ENCODE measurements at regions not wholly inside any gene's neighbourhood (a gene's known extent, or its start where the extent isn't known, plus 50 kb on each side); places are given as distances from the start of the nearest gene placed in this dataset.

DNA sequence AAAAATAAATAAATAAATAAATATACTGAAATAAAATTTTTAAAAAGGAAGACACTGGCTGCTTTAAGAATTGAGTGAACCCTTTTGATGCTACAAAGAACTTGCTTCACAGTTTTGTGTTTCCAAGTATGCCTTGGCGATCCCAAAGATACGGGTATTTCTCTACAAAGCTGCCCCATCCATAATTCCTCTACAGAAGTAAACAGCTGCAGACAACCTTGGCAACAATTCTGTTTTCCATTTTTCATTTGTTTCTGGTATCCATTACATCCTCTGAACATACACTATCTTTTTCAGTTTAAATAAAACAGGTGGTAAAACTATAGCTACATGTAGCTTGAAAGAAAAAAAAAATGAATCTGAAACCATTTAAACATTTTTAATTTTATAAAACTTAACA lies 552.8 kb upstream of the KLHL29 start:
- Histone ChIP-seq H3K9me3 (replicated peaks) (no peaks in the 10 kb centered on the region), H3K27ac (no peak overlapping the region), H3K36me3 (no peaks in the 10 kb centered on the region), H3K27me3 (replicated peaks) (no peaks in the 10 kb centered on the region), H3K4me1 (replicated peaks) (no peaks in the 10 kb centered on the region), H3K4me3 (no peak overlapping the region)
- no peak for DNase-seq (ENCODE audit: low read depth in 1 of 2, low spot score in 2 of 2)

DNA sequence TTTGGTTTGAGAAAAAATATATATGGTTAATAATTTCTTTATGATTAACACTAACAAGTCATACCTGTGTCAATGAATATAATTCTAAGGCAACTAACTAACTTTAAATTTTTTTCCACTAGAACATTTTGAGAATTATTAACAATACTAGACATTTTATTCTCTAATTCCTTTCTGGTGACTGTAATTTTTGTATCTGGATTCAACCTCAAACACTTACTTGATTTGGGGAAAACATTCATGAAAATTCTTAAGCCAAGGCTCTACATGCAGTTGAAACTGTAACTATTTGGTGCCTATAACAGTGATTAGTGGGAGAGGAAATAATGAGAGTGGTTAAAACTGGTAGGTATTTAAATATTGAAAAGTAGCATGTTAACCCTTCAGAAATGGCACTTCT lies 546.5 kb upstream of the KLHL29 start:
- no peaks in the 10 kb centered on the region for H3K9me3 ChIP-seq (replicated peaks)
- no peak overlapping the region for H3K27ac ChIP-seq
- no peak for DNase-seq (ENCODE audit: low read depth in 1 of 2, low spot score in 2 of 2)
- H3K4me1 ChIP-seq (replicated peaks) = no peaks in the 10 kb centered on the region
- H3K36me3 ChIP-seq = no peaks in the 10 kb centered on the region
- no peak overlapping the region for H3K4me3 ChIP-seq
- H3K27me3 ChIP-seq (replicated peaks) = no peaks in the 10 kb centered on the region

GRCh38 chr2:22842205-22842869 lies 542.6 kb upstream of the KLHL29 start:
- Histone ChIP-seq H3K27ac (no peak overlapping the region), H3K27me3 (replicated peaks) (no peaks in the 10 kb centered on the region), H3K4me1 (replicated peaks) (no peaks in the 10 kb centered on the region), H3K4me3 (no peak overlapping the region), H3K36me3 (no peaks in the 10 kb centered on the region), H3K9me3 (replicated peaks) (no peaks in the 10 kb centered on the region)
- no peak for DNase-seq (ENCODE audit: low read depth in 1 of 2, low spot score in 2 of 2)

GRCh38 chr2:22843919-22844537 lies 541.0 kb upstream of the KLHL29 start:
- no peak for DNase-seq (ENCODE audit: low read depth in 1 of 2, low spot score in 2 of 2)
- Histone ChIP-seq H3K9me3 (replicated peaks) (no peaks in the 10 kb centered on the region), H3K4me1 (replicated peaks) (no peaks in the 10 kb centered on the region), H3K27ac (no peak overlapping the region), H3K27me3 (replicated peaks) (no peaks in the 10 kb centered on the region), H3K36me3 (no peaks in the 10 kb centered on the region), H3K4me3 (no peak overlapping the region)

GRCh38 chr2:22850310-22850709 lies 534.7 kb upstream of the KLHL29 start:
- Histone ChIP-seq H3K4me1 (replicated peaks) (no peaks in the 10 kb centered on the region), H3K27me3 (replicated peaks) (no peaks in the 10 kb centered on the region), H3K9me3 (replicated peaks) (no peaks in the 10 kb centered on the region), H3K27ac (no peak overlapping the region), H3K4me3 (no peak overlapping the region), H3K36me3 (no peaks in the 10 kb centered on the region)
- DNase-seq (ENCODE audit: low read depth in 1 of 2, low spot score in 2 of 2) = no peak

DNA sequence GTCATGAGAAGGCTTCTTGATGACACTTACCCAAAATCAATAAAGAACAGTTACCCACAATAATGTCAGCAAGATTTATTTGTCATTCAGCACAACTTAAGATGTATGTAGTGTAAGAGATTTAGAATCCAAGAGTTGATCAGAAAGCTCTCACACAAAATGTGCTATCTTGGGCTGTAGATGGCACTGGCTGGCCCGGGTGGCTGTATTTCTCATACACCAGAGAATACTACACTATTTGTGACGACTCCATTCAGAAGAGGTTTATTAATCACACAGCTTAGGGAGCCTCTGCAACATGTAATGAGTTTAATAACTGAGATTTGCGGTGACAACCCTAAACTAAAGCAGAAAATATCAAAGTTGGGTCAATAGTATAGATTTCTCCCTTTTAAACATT lies 530.4 kb upstream of the KLHL29 start:
- DNase-seq (ENCODE audit: low read depth in 1 of 2, low spot score in 2 of 2) = no peak
- Histone ChIP-seq H3K27ac (no peak overlapping the region), H3K4me1 (replicated peaks) (no peaks in the 10 kb centered on the region), H3K9me3 (replicated peaks) (no peaks in the 10 kb centered on the region), H3K27me3 (replicated peaks) (no peaks in the 10 kb centered on the region), H3K36me3 (no peaks in the 10 kb centered on the region), H3K4me3 (no peak overlapping the region)

DNA sequence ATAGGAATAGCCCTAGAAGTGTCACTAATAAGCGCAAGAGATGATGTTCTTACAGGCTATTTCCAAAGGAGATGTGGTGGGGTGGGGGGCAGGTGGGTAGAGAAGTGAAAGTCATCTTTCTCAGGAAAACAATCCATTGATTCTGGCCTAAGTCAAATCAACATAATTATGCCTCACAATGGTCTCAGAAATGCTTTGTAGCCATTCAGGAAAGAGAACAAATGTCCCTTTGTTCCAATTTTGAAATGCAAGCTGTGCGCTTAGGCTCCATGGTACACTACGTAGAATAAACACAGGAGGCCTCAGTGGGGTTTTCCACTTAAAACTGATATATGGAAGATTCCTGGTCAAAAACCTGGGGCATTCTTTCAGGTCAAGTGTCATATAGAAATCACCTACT lies 529.9 kb upstream of the KLHL29 start:
- no peaks in the 10 kb centered on the region for H3K36me3 ChIP-seq

GRCh38 chr2:22855761-22856184 lies 529.2 kb upstream of the KLHL29 start:
- H3K27me3 ChIP-seq (replicated peaks) = no peaks in the 10 kb centered on the region
- no peaks in the 10 kb centered on the region for H3K36me3 ChIP-seq
- no peaks in the 10 kb centered on the region for H3K4me1 ChIP-seq (replicated peaks)
- DNase-seq (ENCODE audit: low read depth in 1 of 2, low spot score in 2 of 2) = no peak
- no peak overlapping the region for H3K27ac ChIP-seq
- H3K9me3 ChIP-seq (replicated peaks) = no peaks in the 10 kb centered on the region
- H3K4me3 ChIP-seq = no peak overlapping the region

More for the DNA sequence above, 529.9 kb upstream of the KLHL29 start:
- H3K9me3 ChIP-seq (replicated peaks) = no peaks in the 10 kb centered on the region
- no peak for DNase-seq (ENCODE audit: low read depth in 1 of 2, low spot score in 2 of 2)
- H3K4me1 ChIP-seq (replicated peaks) = no peaks in the 10 kb centered on the region
- no peaks in the 10 kb centered on the region for H3K27me3 ChIP-seq (replicated peaks)
- H3K4me3 ChIP-seq = no peak overlapping the region
- no peak overlapping the region for H3K27ac ChIP-seq

DNA sequence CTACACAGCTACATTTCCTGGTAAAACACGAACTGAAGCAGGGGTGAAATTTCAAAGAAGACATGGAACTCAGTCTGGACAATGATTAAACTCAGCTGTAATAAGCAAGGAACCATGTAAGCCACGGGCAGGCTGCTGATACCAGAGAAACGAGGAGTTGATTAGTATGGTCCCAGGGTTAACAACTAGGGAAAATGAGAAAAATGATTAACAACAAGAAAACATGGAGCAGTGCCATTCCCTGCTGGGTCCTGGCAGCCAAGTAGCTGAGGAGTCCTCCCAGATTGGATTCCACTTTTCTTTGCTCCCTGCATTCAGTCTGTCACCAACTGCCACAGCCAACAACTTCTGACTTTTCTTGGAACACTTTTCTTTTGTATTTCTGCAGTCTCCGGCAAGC lies 517.0 kb upstream of the KLHL29 start:
- Histone ChIP-seq H3K36me3 (no peaks in the 10 kb centered on the region), H3K4me1 (replicated peaks) (no peaks in the 10 kb centered on the region), H3K4me3 (no peak overlapping the region), H3K9me3 (replicated peaks) (no peaks in the 10 kb centered on the region), H3K27ac (no peak overlapping the region), H3K27me3 (replicated peaks) (no peaks in the 10 kb centered on the region)
- no peak for DNase-seq (ENCODE audit: low read depth in 1 of 2, low spot score in 2 of 2)

DNA sequence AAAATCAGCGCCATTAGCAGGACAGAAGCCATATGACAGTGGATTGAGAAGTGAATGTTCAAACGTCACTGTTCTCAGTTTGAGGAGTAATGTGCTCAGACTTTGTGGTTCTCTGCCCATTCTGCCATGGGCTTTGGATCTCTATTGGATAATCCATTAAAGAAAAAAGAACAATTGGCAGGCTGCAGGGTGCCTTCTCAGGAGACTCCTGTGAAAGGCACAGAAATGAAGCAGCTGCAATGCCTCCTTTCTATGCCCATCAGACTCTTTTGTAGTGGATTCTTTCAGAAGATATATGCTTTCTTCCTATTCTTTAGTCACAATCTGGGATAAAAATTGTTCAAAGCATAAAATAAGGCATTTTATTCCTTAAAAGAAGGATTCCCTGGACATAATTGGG lies 506.9 kb upstream of the KLHL29 start:
- Histone ChIP-seq H3K4me3 (no peak overlapping the region), H3K27me3 (replicated peaks) (no peaks in the 10 kb centered on the region), H3K9me3 (replicated peaks) (no peaks in the 10 kb centered on the region), H3K27ac (no peak overlapping the region), H3K36me3 (no peaks in the 10 kb centered on the region), H3K4me1 (replicated peaks) (no peaks in the 10 kb centered on the region)
- no peak for DNase-seq (ENCODE audit: low read depth in 1 of 2, low spot score in 2 of 2)

- DNase-seq (ENCODE audit: low read depth in 1 of 2, low spot score in 2 of 2) = no peak
- Histone ChIP-seq H3K27me3 (replicated peaks) (no peaks in the 10 kb centered on the region), H3K4me3 (no peak overlapping the region), H3K27ac (no peak overlapping the region), H3K9me3 (replicated peaks) (no peaks in the 10 kb centered on the region), H3K4me1 (replicated peaks) (no peaks in the 10 kb centered on the region), H3K36me3 (no peaks in the 10 kb centered on the region)
Observed at GRCh38 chr2:22879009-22879863, 505.7 kb upstream of the KLHL29 start.

DNA sequence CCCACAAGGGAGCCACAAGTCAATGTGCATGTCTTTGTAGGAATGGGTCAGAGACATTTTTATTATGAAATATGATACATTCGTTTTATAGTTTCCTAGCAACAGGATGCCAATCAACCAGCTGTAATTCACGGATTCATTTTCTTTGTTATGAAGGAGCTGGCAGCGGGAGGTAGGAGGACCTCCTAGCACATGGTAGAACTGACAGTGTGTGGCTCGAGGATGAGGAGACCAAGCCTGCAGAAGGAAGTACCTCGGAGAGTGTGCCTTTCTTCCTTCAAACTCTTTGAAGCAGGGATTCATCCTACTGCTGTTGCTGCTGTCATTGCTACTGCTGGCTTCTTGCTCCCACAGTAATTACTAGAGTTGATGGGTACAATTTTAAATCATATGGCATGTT lies 504.8 kb upstream of the KLHL29 start:
- no peak overlapping the region for H3K4me3 ChIP-seq
- no peaks in the 10 kb centered on the region for H3K4me1 ChIP-seq (replicated peaks)
- no peak overlapping the region for H3K27ac ChIP-seq
- no peaks in the 10 kb centered on the region for H3K27me3 ChIP-seq (replicated peaks)
- DNase-seq (ENCODE audit: low read depth in 1 of 2, low spot score in 2 of 2) = no peak
- no peaks in the 10 kb centered on the region for H3K36me3 ChIP-seq
- H3K9me3 ChIP-seq (replicated peaks) = no peaks in the 10 kb centered on the region

DNA sequence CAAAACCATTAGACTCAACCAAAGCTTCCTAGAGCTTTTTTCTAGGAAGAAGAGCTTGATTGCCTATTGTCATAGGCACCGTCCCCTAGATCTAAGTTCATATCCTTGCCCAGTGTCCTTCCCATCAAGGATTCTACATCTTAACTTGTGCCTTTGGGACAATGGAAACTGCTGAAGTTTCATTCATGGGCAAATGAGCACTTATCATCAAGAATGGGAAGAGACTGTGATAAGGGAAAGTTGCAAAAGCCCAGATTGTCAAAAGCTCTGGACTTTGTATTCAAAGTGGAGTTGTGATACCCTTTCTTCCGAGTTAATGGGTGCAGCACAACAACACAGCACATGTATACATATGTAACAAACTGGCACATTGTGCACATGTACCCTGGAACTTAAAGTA lies 503.0 kb upstream of the KLHL29 start:
- H3K4me1 ChIP-seq (replicated peaks) = no peaks in the 10 kb centered on the region
- no peaks in the 10 kb centered on the region for H3K36me3 ChIP-seq
- DNase-seq (ENCODE audit: low read depth in 1 of 2, low spot score in 2 of 2) = no peak
- no peaks in the 10 kb centered on the region for H3K27me3 ChIP-seq (replicated peaks)
- H3K4me3 ChIP-seq = no peak overlapping the region
- no peaks in the 10 kb centered on the region for H3K9me3 ChIP-seq (replicated peaks)
- no peak overlapping the region for H3K27ac ChIP-seq

- Histone ChIP-seq H3K27ac (no peak overlapping the region), H3K4me3 (no peak overlapping the region), H3K27me3 (replicated peaks) (no peaks in the 10 kb centered on the region), H3K4me1 (replicated peaks) (no peaks in the 10 kb centered on the region), H3K9me3 (replicated peaks) (no peaks in the 10 kb centered on the region), H3K36me3 (no peaks in the 10 kb centered on the region)
- no peak for DNase-seq (ENCODE audit: low read depth in 1 of 2, low spot score in 2 of 2)
Observed at GRCh38 chr2:22882643-22883042, 502.3 kb upstream of the KLHL29 start.

All from SJSA1 (cell line).